K562 (cell line): ENCODE measurements at regions not wholly inside any gene's neighbourhood (a gene's known extent, or its start where the extent isn't known, plus 50 kb on each side); places are given as distances from the start of the nearest gene placed in this dataset.

Source experiments
- ATAC-seq: fragments of 200-7000 bp; cut with Tn5 transposase; 3 replicates; pipeline ENCODE4 v1.9.1; 2020; ENCODE audit warnings: moderate library complexity
- BruUV-seq: library from RNA; stranded (reverse); fragments of 400-500 nt; replicated peaks from 2 replicates; lab custom pipeline; 2021; lab: Mats Ljungman, UMichigan
- CTCF ChIA-PET: fragments of 300-600 bp; formaldehyde crosslinking; extraction: SDS; loops from one replicate; lab custom pipeline; 2021; ENCODE audit warnings: low intra/inter-chr PET ratio; lab: Yijun Ruan, JAX
- POLR2A ChIA-PET: fragments of 300-600, 350-650 bp; sonication (Branson Sonifier 250); formaldehyde crosslinking; extraction: SDS; loops from one replicate; lab custom pipeline; 2021; ENCODE audit warnings: antibody characterized with exemption, inconsistent platforms; lab: Yijun Ruan, JAX
- DNase-seq, 4 experiments: peaks; one replicate each; pipeline versions ENCODE4 v3.0.0 to v3.0.0-alpha.2; 2011 to 2018; ENCODE audit warnings: low spot score in 3 of 4, mixed read lengths in 3 of 4; ENCODE audit errors: extremely low read depth in 1 of 4
- FAIRE-seq: peaks from 2 replicates; lab custom pipeline; 2011; peaks lifted over from hg19 to GRCh38; lab: Jason Lieb, UNC
- H2AFZ ChIP-seq: 2 replicates; pipeline ENCODE4 v1.6.0; 2011; ENCODE audit warnings: low read depth, low read length, control low read depth, inconsistent platforms
- H3K27ac ChIP-seq: fragments of 200-600 bp; 3 replicates; pipeline ENCODE4 v1.8.0; 2011; ENCODE audit warnings: low read depth, mild to moderate bottlenecking, control low read depth, inconsistent platforms, low read length, moderate library complexity, mixed read lengths; ENCODE audit errors: extremely low read depth
- H3K27me3 ChIP-seq, 2 experiments: fragments of 300-600 bp in 1 of 2; 2 replicates in 1 of 2; 3 replicates in 1 of 2; pipeline versions ENCODE4 v1.6.0 to v1.8.0; 2011; ENCODE audit warnings: inconsistent platforms in 2 of 2, low read length in 2 of 2, mild to moderate bottlenecking in 1 of 2, mixed read lengths in 1 of 2, moderate library complexity in 1 of 2; ENCODE audit not compliant: control insufficient read depth in 2 of 2, insufficient read depth in 2 of 2
- H3K36me3 ChIP-seq: fragments of 300-600 bp; 3 replicates; pipeline ENCODE4 v1.8.0; 2011; ENCODE audit warnings: mild to moderate bottlenecking, low read length, inconsistent platforms; ENCODE audit not compliant: control insufficient read depth, insufficient read depth
- H3K4me1 ChIP-seq, 2 experiments: fragments of 200-600 bp in 1 of 2; replicated peaks in 1 of 2; 2 replicates in 1 of 2; 3 replicates in 1 of 2; pipeline versions ENCODE4 v1.5.1 to v1.8.0; 2011; ENCODE audit warnings: inconsistent platforms in 2 of 2, low read length in 2 of 2, mild to moderate bottlenecking in 1 of 2, mixed read lengths in 1 of 2, moderate library complexity in 1 of 2; ENCODE audit not compliant: control insufficient read depth in 2 of 2, insufficient read depth in 2 of 2
- H3K4me2 ChIP-seq: 2 replicates; pipeline ENCODE4 v1.6.1; 2011; ENCODE audit warnings: low read length, control low read depth, inconsistent platforms, mixed read lengths; ENCODE audit not compliant: insufficient read depth
- H3K4me3 ChIP-seq: fragments of 200-600 bp; sonication (generic), shearing (Covaris generic); 2 replicates; pipeline ENCODE4 v1.5.1; 2016; ENCODE audit warnings: control low read depth, inconsistent platforms
- H3K79me2 ChIP-seq: fragments of 200-600 bp; 3 replicates; pipeline ENCODE4 v1.8.0; 2011; ENCODE audit warnings: low read length, inconsistent platforms; ENCODE audit not compliant: control insufficient read depth, insufficient read depth
- H3K9ac ChIP-seq, 2 experiments: 2 replicates each; pipeline versions ENCODE4 v1.6.0 to v1.6.1; 2011; ENCODE audit warnings: low read depth in 2 of 2, low read length in 2 of 2, control low read depth in 1 of 2, inconsistent platforms in 1 of 2, mild to moderate bottlenecking in 1 of 2, mixed read lengths in 1 of 2; ENCODE audit not compliant: insufficient read depth in 1 of 2
- H3K9me1 ChIP-seq: one replicate; pipeline ENCODE4 v1.6.0; 2011; ENCODE audit warnings: inconsistent platforms, mild to moderate bottlenecking, low read length, moderate library complexity; ENCODE audit not compliant: control insufficient read depth, insufficient read depth
- H3K9me3 ChIP-seq: replicated peaks from 2 replicates; pipeline ENCODE4 v1.5.1; 2011; ENCODE audit warnings: low read depth, low read length, inconsistent platforms; ENCODE audit not compliant: control insufficient read depth, insufficient read depth
- H4K20me1 ChIP-seq: replicated peaks from 2 replicates; pipeline ENCODE4 v1.6.1; 2011; ENCODE audit warnings: low read length, inconsistent platforms, mixed read lengths; ENCODE audit not compliant: control insufficient read depth, insufficient read depth
- CHD1 ChIP-seq: fragments of 200-600 bp; sonication (generic); IDR thresholded peaks from one replicate; pipeline ENCODE4 v1.6.1; 2012; ENCODE audit warnings: mild to moderate bottlenecking, moderate library complexity, low read length, inconsistent platforms
- CREB1 ChIP-seq, 2 experiments: sonication (generic) in 1 of 2; formaldehyde crosslinking in 1 of 2; IDR thresholded peaks; 2 replicates each; pipeline versions ENCODE4 v1.6.1 to v1.8.0; 2012 to 2022; ENCODE audit warnings: inconsistent platforms in 1 of 2, mild to moderate bottlenecking in 1 of 2, missing genetic modification reagents in 1 of 2, moderate library complexity in 1 of 2
- E2F4 ChIP-seq: sonication (generic); formaldehyde crosslinking; IDR thresholded peaks from 2 replicates; pipeline ENCODE4 v1.8.0; 2022; ENCODE audit warnings: mild to moderate bottlenecking, low read depth, missing genetic modification reagents
- ETV6 ChIP-seq, 3 experiments: fragments of 150-350 bp in 1 of 3; sonication (generic) in 1 of 3; formaldehyde crosslinking in 1 of 3; IDR thresholded peaks; 2 replicates each; pipeline versions ENCODE4 v1.6.1 to v1.8.0; 2014 to 2022; ENCODE audit warnings: borderline replicate concordance in 2 of 3, low read depth in 2 of 3, antibody characterized with exemption in 1 of 3, low read length in 1 of 3, mild to moderate bottlenecking in 1 of 3, missing genetic modification reagents in 1 of 3
- GTF2A2 ChIP-seq: IDR thresholded peaks from 2 replicates; pipeline ENCODE4 v1.6.1; 2016; ENCODE audit warnings: mild to moderate bottlenecking, missing genetic modification characterization, missing compliant biosample characterization
- MTA2 ChIP-seq: fragments of 450-650 bp; IDR thresholded peaks from 2 replicates; pipeline ENCODE4 v1.6.1; 2016; ENCODE audit warnings: low read depth
- NFIX ChIP-seq: fragments of 250-450 bp; sonication (Bioruptor Pico); IDR thresholded peaks from 2 replicates; pipeline ENCODE4 v1.4.0; 2020; ENCODE audit warnings: low read depth, mild to moderate bottlenecking, moderate library complexity
- NKRF ChIP-seq: fragments of 450-650 bp; IDR thresholded peaks from 2 replicates; pipeline ENCODE4 v1.6.1; 2016; ENCODE audit warnings: borderline replicate concordance
- RHOXF2B ChIP-seq: fragments of 250-450 bp; sonication (Bioruptor Pico); conservative IDR thresholded peaks from 2 replicates; pipeline ENCODE4 v1.5.1; 2021
- SAP30 ChIP-seq: fragments of 200-600 bp; sonication (generic); IDR thresholded peaks from 2 replicates; pipeline ENCODE4 v1.6.1; 2012; ENCODE audit warnings: borderline replicate concordance, low read depth, mild to moderate bottlenecking, moderate library complexity, low read length, control low read depth, inconsistent platforms; ENCODE audit not compliant: insufficient read depth, poor library complexity, severe bottlenecking
- SP1 ChIP-seq: sonication (generic); formaldehyde crosslinking; IDR thresholded peaks from 2 replicates; pipeline ENCODE4 v1.8.1; 2022; ENCODE audit warnings: mild to moderate bottlenecking, missing genetic modification reagents
- SRF ChIP-seq, 2 experiments: fragments of 250-450, 450-650 bp in 1 of 2; sonication (Bioruptor Pico) in 1 of 2; sonication (generic) in 1 of 2; formaldehyde crosslinking; IDR thresholded peaks; 2 replicates each; pipeline versions ENCODE4 v1.5.0 to v1.5.1; 2020 to 2022; ENCODE audit warnings: mild to moderate bottlenecking in 1 of 2, missing genetic modification reagents in 1 of 2
- STAT6 ChIP-seq: sonication (generic); formaldehyde crosslinking; IDR thresholded peaks from 2 replicates; pipeline ENCODE4 v1.8.1; 2023; ENCODE audit warnings: mild to moderate bottlenecking, missing genetic modification reagents
- ZNF232 ChIP-seq: sonication (generic); formaldehyde crosslinking; IDR thresholded peaks from 2 replicates; pipeline ENCODE4 v1.8.0; 2022; ENCODE audit warnings: mild to moderate bottlenecking, missing genetic modification reagents
- ZNF3 ChIP-seq: fragments of 250-450 bp; sonication (Bioruptor Pico); IDR thresholded peaks from 2 replicates; pipeline ENCODE4 v1.5.0; 2021; ENCODE audit warnings: mild to moderate bottlenecking, moderate library complexity
- ZNF780A ChIP-seq: fragments of 250-450 bp; sonication (Bioruptor Pico); IDR thresholded peaks from 2 replicates; pipeline ENCODE4 v1.5.0; 2021; ENCODE audit warnings: mild to moderate bottlenecking
- WGBS: fragments of 100-300 bp; shearing (Covaris generic); methylation state at CpG from one replicate; pipeline ENCODE4 v1.1.6; 2016; ENCODE audit warnings: low coverage, mixed read lengths; ENCODE audit not compliant: insufficient coverage; ENCODE audit errors: missing lambda C conversion rate; 5-methylcytosine and 5-hydroxymethylcytosine counted together
- in situ Hi-C: fragments of 300-500 bp; cut with MboI; formaldehyde crosslinking; loops from 4 replicates; pipeline ENCODE4 v1.15.0; 2018; ENCODE audit warnings: inconsistent platforms, mixed read lengths
- intact Hi-C: fragments of 100-400 bp; cut with micrococcal nuclease; formaldehyde crosslinking; loops from 2 replicates; pipeline ENCODE4 v1.14.2; 2022

GRCh38 chr2:230634146-230634545, 78.5 kb upstream of the CAB39 start:
- Histone ChIP-seq H3K4me3 (no peak overlapping the region), H3K9me1 (no peaks in the 10 kb centered on the region), H4K20me1 (no peaks in the 10 kb centered on the region), H3K4me1 (no peaks in the 10 kb centered on the region), H3K27me3 (no peaks in the 10 kb centered on the region), H3K36me3 (no peaks in the 10 kb centered on the region), H2AFZ (no peak overlapping the region), H3K79me2 (no peaks in the 10 kb centered on the region), H3K9me3 (no peaks in the 10 kb centered on the region), H3K9ac (no peak overlapping the region), H3K27ac (no peak overlapping the region), H3K4me2 (no peak overlapping the region)
- ChIA-PET POLR2A (no interaction called here), CTCF (no interaction called here)
- in situ Hi-C loops: no loop called here
- BruUV-seq: no TSS peak
- ATAC-seq: no peak
- no peak for FAIRE-seq
- WGBS: 44% methylated on average over 1 of the region's 1 CpG
- TF ChIP-seq RHOXF2B (CRISPR knock-in tag): no peak
- no peak for TF ChIP-seq ZNF780A (CRISPR knock-in tag)
- TF ChIP-seq CREB1 (IDR thresholded peaks at IDR 0.05): no peak
- TF ChIP-seq CREB1 (CRISPR knock-in tag; IDR thresholded peaks at IDR 0.05): no peak
- TF ChIP-seq ETV6 (IDR thresholded peaks at IDR 0.05; ENCODE audit: borderline replicate concordance in 1 of 2, low read depth in 2 of 2, low read length in 1 of 2): no peak
- TF ChIP-seq ETV6 (CRISPR knock-in tag; IDR thresholded peaks at IDR 0.05; ENCODE audit: borderline replicate concordance): no peak
- no peak for TF ChIP-seq CHD1
- no peak for TF ChIP-seq NKRF
- TF ChIP-seq GTF2A2: no peak
- no peak for TF ChIP-seq SAP30
- no peak for TF ChIP-seq SRF (CRISPR knock-in tag; IDR thresholded peaks at IDR 0.05)
- no peak for TF ChIP-seq E2F4 (CRISPR knock-in tag)
- no peak for TF ChIP-seq SP1 (CRISPR knock-in tag)
- TF ChIP-seq MTA2: no peak
- TF ChIP-seq ZNF3: no peak
- no peak for TF ChIP-seq NFIX (CRISPR knock-in tag)
- TF ChIP-seq STAT6 (CRISPR knock-in tag): no peak
- TF ChIP-seq ZNF232: no peak
- intact Hi-C loops: no loop called here
- no peak for DNase-seq
